Stomach (tissue), 8 donors: ENCODE measurements at regions not wholly inside any gene's neighbourhood (a gene's known extent, or its start where the extent isn't known, plus 50 kb on each side); places are given as distances from the start of the nearest gene placed in this dataset.

Experiments used
- DNase-seq, 2 donors: peaks; one replicate each; pipeline versions ENCODE4 v3.0.0 to v3.0.0-alpha.2; 2013 to 2019
- H3K27ac ChIP-seq, 5 donors: fragments of 200-600 bp in 4 of 5; sonication (generic) in 4 of 5; one replicate each; pipeline ENCODE4 v1.5.1; 2013 to 2019; ENCODE audit warnings: mild to moderate bottlenecking in 1 of 5, moderate library complexity in 1 of 5
- H3K27me3 ChIP-seq, 3 donors: fragments of 200-600 bp; sonication (generic); one replicate each; pipeline ENCODE4 v1.5.1; 2017 to 2019; ENCODE audit warnings: mixed run types in 1 of 3
- H3K36me3 ChIP-seq, 4 donors: fragments of 200-600 bp; sonication (generic); 1 replicate in 3 of 4; 2 replicates in 1 of 4; pipeline ENCODE4 v1.5.1; 2016 to 2019
- H3K4me1 ChIP-seq, 4 donors: fragments of 200-600 bp; sonication (generic); one replicate each; pipeline ENCODE4 v1.5.1; 2016 to 2019
- H3K4me3 ChIP-seq, 4 donors: fragments of 200-600 bp; sonication (generic) in 3 of 4; one replicate each; pipeline ENCODE4 v1.5.1; 2016 to 2019; ENCODE audit warnings: mild to moderate bottlenecking in 1 of 4
- H3K9me3 ChIP-seq, 4 donors: fragments of 200-600 bp; sonication (generic); one replicate each; pipeline ENCODE4 v1.5.1; 2016 to 2019
- EP300 ChIP-seq: sonication (generic); formaldehyde crosslinking; IDR thresholded peaks from one replicate; pipeline ENCODE4 v1.6.1; 2017; ENCODE audit warnings: antibody characterized with exemption
- POLR2A ChIP-seq, 4 donors: fragments of 450-650 bp; IDR thresholded peaks; one replicate each; pipeline ENCODE4 v1.6.1; 2016; ENCODE audit warnings: antibody characterized with exemption in 4 of 4, control low read depth in 2 of 4, mild to moderate bottlenecking in 1 of 4, moderate library complexity in 1 of 4
- POLR2AphosphoS5 ChIP-seq, 3 donors: sonication (generic); formaldehyde crosslinking; IDR thresholded peaks; one replicate each; pipeline ENCODE4 v1.6.1; 2016; ENCODE audit warnings: antibody characterized with exemption in 3 of 3
- WGBS, 5 donors: extraction: QIAGEN DNeasy Blood & Tissue Kit in 3 of 5; methylation state at CpG; one replicate each; pipeline versions ENCODE4 v1.1.5 to v1.1.7; 2013 to 2018; 5-methylcytosine and 5-hydroxymethylcytosine counted together
- intact Hi-C: fragments of 100-400 bp; cut with DNase I; formaldehyde crosslinking; loops from one replicate; pipeline ENCODE4 v1.15.1; 2023; ENCODE audit warnings: low total_unique reads
- TF ChIP-seq, protein P1 (sequence below), 7 experiments: fragments of 450-650 bp in 4 of 7; fragments of 200-600 bp in 3 of 7; sonication (generic) in 3 of 7; IDR thresholded peaks; one replicate each; pipeline ENCODE4 v1.5.1; 2016 to 2019; ENCODE audit warnings: antibody characterized with exemption in 7 of 7, control low read depth in 2 of 7, mild to moderate bottlenecking in 1 of 7
- donor health status: healthy with polysubstance abuse.
- donor health status: Bipolar disorder and iron deficiency.
- donor health status: healthy.

DNA sequence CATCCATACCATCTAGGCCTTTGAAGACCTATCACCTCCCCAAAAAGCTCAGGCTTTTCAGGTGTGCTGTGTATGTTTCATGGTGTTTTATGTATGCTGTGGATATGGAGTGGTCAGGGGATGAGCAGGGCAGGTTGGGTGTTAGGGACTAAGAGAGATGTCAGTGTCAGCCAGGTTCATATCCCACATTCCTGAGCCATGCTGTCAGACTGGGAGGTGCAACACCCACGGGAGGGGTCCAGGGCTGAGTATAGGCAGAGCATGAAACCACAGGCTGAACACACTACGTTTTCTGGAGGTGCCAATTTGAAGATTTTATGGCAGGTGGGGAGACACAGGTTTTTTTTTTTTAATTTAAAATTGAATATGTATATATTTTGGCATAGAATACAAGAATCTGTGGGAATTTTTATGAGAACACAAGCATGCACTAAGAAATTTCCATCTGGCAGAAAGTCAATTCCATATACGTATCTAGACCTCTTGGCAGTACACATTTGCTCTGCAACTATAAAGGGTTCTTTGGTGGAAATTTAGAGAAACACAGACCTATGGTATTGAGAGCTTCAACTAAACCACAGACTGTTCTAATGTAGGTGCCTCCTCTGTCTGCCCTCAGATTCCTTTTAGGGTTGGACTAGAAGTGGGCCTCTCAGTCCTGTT is 101.9 kb upstream of the RNU6-1 start:
- H3K27ac ChIP-seq: no peak overlapping the region
- peak in 1 of 2 donors; percentile 47 for DNase-seq
- TF ChIP-seq, protein P1, sequence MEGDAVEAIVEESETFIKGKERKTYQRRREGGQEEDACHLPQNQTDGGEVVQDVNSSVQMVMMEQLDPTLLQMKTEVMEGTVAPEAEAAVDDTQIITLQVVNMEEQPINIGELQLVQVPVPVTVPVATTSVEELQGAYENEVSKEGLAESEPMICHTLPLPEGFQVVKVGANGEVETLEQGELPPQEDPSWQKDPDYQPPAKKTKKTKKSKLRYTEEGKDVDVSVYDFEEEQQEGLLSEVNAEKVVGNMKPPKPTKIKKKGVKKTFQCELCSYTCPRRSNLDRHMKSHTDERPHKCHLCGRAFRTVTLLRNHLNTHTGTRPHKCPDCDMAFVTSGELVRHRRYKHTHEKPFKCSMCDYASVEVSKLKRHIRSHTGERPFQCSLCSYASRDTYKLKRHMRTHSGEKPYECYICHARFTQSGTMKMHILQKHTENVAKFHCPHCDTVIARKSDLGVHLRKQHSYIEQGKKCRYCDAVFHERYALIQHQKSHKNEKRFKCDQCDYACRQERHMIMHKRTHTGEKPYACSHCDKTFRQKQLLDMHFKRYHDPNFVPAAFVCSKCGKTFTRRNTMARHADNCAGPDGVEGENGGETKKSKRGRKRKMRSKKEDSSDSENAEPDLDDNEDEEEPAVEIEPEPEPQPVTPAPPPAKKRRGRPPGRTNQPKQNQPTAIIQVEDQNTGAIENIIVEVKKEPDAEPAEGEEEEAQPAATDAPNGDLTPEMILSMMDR (IDR thresholded peaks at IDR 0.05): no peak
- TF ChIP-seq POLR2AphosphoS5 (IDR thresholded peaks at IDR 0.05) (no peak), EP300 (no peak), POLR2A (IDR thresholded peaks at IDR 0.05) (no peak)
- intact Hi-C loops: no loop called here
- no peaks in the 10 kb centered on the region for H3K36me3 ChIP-seq
- H3K9me3 ChIP-seq: no peaks in the 10 kb centered on the region
- H3K27me3 ChIP-seq: no peaks in the 10 kb centered on the region
- H3K4me1 ChIP-seq: peaks cover 10 to 42% (median 27%) of the 10 kb centered on the region in 4 donors
- 48 to 63% (median 52%) methylated on average over 3 of the region's 3 CpGs for WGBS, 5 donors
- H3K4me3 ChIP-seq: no peak overlapping the region

DNA sequence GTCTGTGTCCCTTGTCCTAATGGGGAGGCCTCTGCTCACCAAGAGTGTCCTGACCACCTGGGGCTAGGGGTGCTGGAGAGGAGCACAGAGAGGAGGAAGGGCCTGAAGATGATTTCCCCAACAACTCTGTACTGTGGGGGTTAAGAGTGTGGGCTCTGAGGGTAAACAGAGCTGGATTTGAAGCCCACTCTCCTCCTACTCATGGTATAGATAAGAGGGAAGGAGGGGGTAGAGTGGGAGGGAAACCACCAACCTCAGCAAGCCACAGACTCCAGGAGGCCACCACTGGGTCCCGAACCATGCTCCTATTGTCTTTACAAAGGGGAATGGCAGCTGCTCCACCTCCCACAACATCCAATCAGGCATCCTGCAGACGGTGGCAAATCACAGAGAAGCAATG is 103.6 kb upstream of the RNU6-1 start:
- WGBS, 5 donors: 52 to 96% (median 79%) methylated on average over 2 of the region's 2 CpGs
- Histone ChIP-seq H3K9me3 (no peaks in the 10 kb centered on the region), H3K27me3 (no peaks in the 10 kb centered on the region), H3K27ac (peak overlapping the region in 4 of 5 donors; percentile 55 to 78 (median 65)), H3K4me3 (no peak overlapping the region), H3K36me3 (no peaks in the 10 kb centered on the region), H3K4me1 (peaks cover 11 to 47% (median 28%) of the 10 kb centered on the region in 4 donors)
- intact Hi-C loops: no loop called here
- DNase-seq: no peak
- TF ChIP-seq, protein P1 (IDR thresholded peaks at IDR 0.05): no peak
- TF ChIP-seq EP300 (no peak), POLR2A (IDR thresholded peaks at IDR 0.05) (no peak), POLR2AphosphoS5 (IDR thresholded peaks at IDR 0.05) (no peak)

DNA sequence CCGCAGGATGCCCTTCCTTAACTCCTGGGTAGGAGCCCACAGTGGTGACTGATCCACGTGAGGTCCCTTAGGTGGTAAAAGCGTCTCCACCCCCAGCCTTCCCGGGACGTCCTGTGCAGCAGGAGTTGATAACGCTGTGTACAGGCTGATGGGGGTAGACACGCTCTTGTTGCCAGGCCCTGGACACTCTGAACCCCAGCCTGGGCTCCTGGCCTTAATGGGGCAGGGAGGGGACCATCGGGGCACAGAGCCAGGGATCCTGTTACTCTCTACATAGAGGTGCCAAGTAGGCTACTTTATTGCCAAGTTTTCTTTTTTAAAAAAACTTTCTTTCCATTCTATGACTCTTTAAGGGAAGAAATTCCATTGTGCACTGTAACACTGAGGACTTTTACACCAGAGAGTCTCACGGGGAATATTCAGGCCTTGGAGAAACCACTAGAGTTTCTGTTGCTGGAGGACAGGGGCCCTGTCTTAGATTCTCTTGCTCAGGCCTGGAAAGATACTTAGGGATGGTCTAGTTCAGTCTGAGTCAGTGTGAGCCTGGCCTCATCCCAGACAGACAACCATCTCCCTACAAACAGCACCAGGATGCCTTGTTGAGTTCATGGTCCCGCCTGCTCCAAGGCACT is 104.3 kb upstream of the RNU6-1 start:
- H3K27me3 ChIP-seq: no peaks in the 10 kb centered on the region
- TF ChIP-seq POLR2AphosphoS5 (IDR thresholded peaks at IDR 0.05) (peak; percentile 67 to 79 (median 72)), POLR2A (IDR thresholded peaks at IDR 0.05) (no peak), EP300 (peak; percentile 73)

DNA sequence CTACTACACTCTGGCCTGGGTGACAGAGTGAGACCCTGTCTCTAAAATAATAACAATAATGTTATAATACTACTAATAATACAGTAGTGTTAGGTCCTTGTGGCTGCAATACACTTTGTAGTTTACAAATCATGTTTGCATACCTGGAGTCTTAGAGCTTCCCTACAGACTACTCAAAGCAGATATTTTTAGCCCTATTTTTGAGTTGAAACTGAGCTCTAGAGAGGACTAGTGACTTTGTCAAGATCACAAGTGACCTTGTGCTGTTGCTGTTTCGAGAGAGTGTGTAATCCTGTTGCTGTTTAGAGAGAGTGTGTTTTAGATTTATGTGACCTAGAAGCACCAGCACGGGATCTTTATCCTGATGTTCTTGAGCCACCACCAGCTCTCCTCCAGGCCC is 105.3 kb upstream of the RNU6-1 start:
- no peaks in the 10 kb centered on the region for H3K27me3 ChIP-seq
- H3K4me3 ChIP-seq: no peak overlapping the region
- TF ChIP-seq EP300 (no peak), POLR2A (IDR thresholded peaks at IDR 0.05) (no peak), POLR2AphosphoS5 (IDR thresholded peaks at IDR 0.05) (no peak)
- TF ChIP-seq, protein P1 (IDR thresholded peaks at IDR 0.05): no peak
- no peak for DNase-seq
- H3K9me3 ChIP-seq: no peaks in the 10 kb centered on the region
- H3K36me3 ChIP-seq: no peaks in the 10 kb centered on the region
- 63 to 79% (median 70%) methylated on average over 2 of the region's 2 CpGs for WGBS, 5 donors
- peaks cover 11 to 46% (median 28%) of the 10 kb centered on the region in 4 donors for H3K4me1 ChIP-seq
- intact Hi-C loops: no loop called here
- H3K27ac ChIP-seq: peak overlapping the region in 3 of 5 donors; percentile 55 to 78 (median 72)

More for the DNA sequence above, 104.3 kb upstream of the RNU6-1 start:
- DNase-seq: peak; percentile 29 to 95
- intact Hi-C loops: no loop called here
- peak overlapping the region; percentile 12 to 78 (median 58) for H3K27ac ChIP-seq
- H3K4me3 ChIP-seq: no peak overlapping the region
- peaks cover 11 to 46% (median 28%) of the 10 kb centered on the region in 4 donors for H3K4me1 ChIP-seq
- H3K9me3 ChIP-seq: no peaks in the 10 kb centered on the region
- H3K36me3 ChIP-seq: no peaks in the 10 kb centered on the region
- 33 to 62% (median 46%) methylated on average over 9 to 10 of the region's 10 CpGs for WGBS, 5 donors
